Neural cell (in vitro differentiated cells): ENCODE measurements at regions not wholly inside any gene's neighbourhood (a gene's known extent, or its start where the extent isn't known, plus 50 kb on each side); places are given as distances from the start of the nearest gene placed in this dataset.

ENCODE experiments used
- H2AFZ ChIP-seq: fragments of 200-600, 300-800 bp; sonication (generic), shearing (Covaris generic); 2 replicates; pipeline ENCODE4 v1.6.0; 2014; ENCODE audit warnings: low read depth, mild to moderate bottlenecking, antibody characterized with exemption, low read length, moderate library complexity
- H3F3A ChIP-seq: fragments of 200-600 bp; shearing (Covaris generic); 2 replicates; pipeline ENCODE4 v1.6.1; 2016; ENCODE audit warnings: mild to moderate bottlenecking, moderate library complexity, mixed read lengths, antibody characterized with exemption, low read length; ENCODE audit not compliant: insufficient read depth, poor library complexity, severe bottlenecking
- H3K27ac ChIP-seq: fragments of 200-600, 300-800 bp; sonication (generic), shearing (Covaris generic); 2 replicates; pipeline ENCODE4 v1.5.1; 2014; ENCODE audit warnings: mild to moderate bottlenecking, low read length, moderate library complexity
- H3K27me3 ChIP-seq: fragments of 300-800, 200-600 bp; sonication (generic), shearing (Covaris generic); 2 replicates; pipeline ENCODE4 v1.6.0; 2014; ENCODE audit warnings: mild to moderate bottlenecking, low read depth, low read length, moderate library complexity; ENCODE audit not compliant: insufficient read depth
- H3K36me3 ChIP-seq: fragments of 300-800, 200-600 bp; sonication (generic), shearing (Covaris generic); 2 replicates; pipeline ENCODE4 v1.5.1; 2014; ENCODE audit warnings: mild to moderate bottlenecking, antibody characterized with exemption, low read length, moderate library complexity; ENCODE audit not compliant: insufficient read depth
- H3K4me2 ChIP-seq: fragments of 300-800, 200-600 bp; sonication (generic), shearing (Covaris generic); 2 replicates; pipeline ENCODE4 v1.6.0; 2014; ENCODE audit warnings: mild to moderate bottlenecking, low read length
- H3K4me3 ChIP-seq: fragments of 300-800, 200-600 bp; sonication (generic), shearing (Covaris generic); 2 replicates; pipeline ENCODE4 v1.5.1; 2014; ENCODE audit warnings: mild to moderate bottlenecking, low read length, moderate library complexity
- H3K79me2 ChIP-seq: fragments of 200-600 bp; shearing (Covaris generic); replicated peaks from 2 replicates; pipeline ENCODE4 v1.6.0; 2014; ENCODE audit warnings: mild to moderate bottlenecking, low read length, moderate library complexity; ENCODE audit not compliant: insufficient read depth
- H3K9ac ChIP-seq: fragments of 300-800, 200-600 bp; sonication (generic), shearing (Covaris generic); 2 replicates; pipeline ENCODE4 v1.6.1; 2016; ENCODE audit warnings: mild to moderate bottlenecking, low read length, mixed read lengths
- H3K9me2 ChIP-seq: fragments of 200-600 bp; shearing (Covaris generic); 2 replicates; pipeline ENCODE4 v1.6.1; 2016; ENCODE audit warnings: mild to moderate bottlenecking, low read length, mixed read lengths; ENCODE audit not compliant: insufficient read depth
- H3K9me3 ChIP-seq: fragments of 200-600, 300-800 bp; sonication (generic), shearing (Covaris generic); 2 replicates; pipeline ENCODE4 v1.6.1; 2016; ENCODE audit warnings: mild to moderate bottlenecking, mixed run types, low read length, moderate library complexity, mixed read lengths
- H4K20me1 ChIP-seq: fragments of 200-600 bp; shearing (Covaris generic); 2 replicates; pipeline ENCODE4 v1.6.1; 2016; ENCODE audit warnings: mild to moderate bottlenecking, mixed run types; ENCODE audit not compliant: insufficient read depth
- EP300 ChIP-seq: fragments of 450-650 bp; conservative IDR thresholded peaks from 2 replicates; pipeline ENCODE4 v1.6.1; 2014; ENCODE audit warnings: antibody characterized with exemption, mild to moderate bottlenecking, moderate library complexity; ENCODE audit not compliant: poor library complexity, severe bottlenecking
- EZH2 ChIP-seq: fragments of 200-600, 300-800 bp; shearing (Covaris generic), sonication (generic); IDR thresholded peaks from 2 replicates; pipeline ENCODE4 v1.6.1; 2014; ENCODE audit warnings: antibody characterized with exemption, low read length, borderline replicate concordance, mild to moderate bottlenecking; ENCODE audit not compliant: insufficient read depth, poor library complexity, severe bottlenecking
- MXI1 ChIP-seq: fragments of 450-650 bp; conservative IDR thresholded peaks from 2 replicates; pipeline ENCODE4 v1.6.1; 2014; ENCODE audit warnings: antibody characterized with exemption, mild to moderate bottlenecking; ENCODE audit not compliant: poor library complexity, severe bottlenecking
- POLR2AphosphoS5 ChIP-seq: IDR thresholded peaks from 2 replicates; pipeline ENCODE4 v1.6.1; 2012
- RAD21 ChIP-seq: fragments of 450-650 bp; conservative IDR thresholded peaks from 2 replicates; pipeline ENCODE4 v1.6.1; 2014; ENCODE audit warnings: antibody characterized with exemption, mild to moderate bottlenecking, moderate library complexity
- SMC3 ChIP-seq: fragments of 450-650 bp; conservative IDR thresholded peaks from 2 replicates; pipeline ENCODE4 v1.6.1; 2014; ENCODE audit warnings: antibody characterized with exemption, mild to moderate bottlenecking, moderate library complexity; ENCODE audit not compliant: poor library complexity
- TAF1 ChIP-seq: IDR thresholded peaks from 2 replicates; pipeline ENCODE4 v1.6.1; 2012; ENCODE audit warnings: low read depth
- TF ChIP-seq, protein P1 (sequence below): IDR thresholded peaks from 2 replicates; pipeline ENCODE4 v1.6.1; 2012; ENCODE audit warnings: borderline replicate concordance
- TF ChIP-seq, protein P2 (sequence below): fragments of 450-650 bp; IDR thresholded peaks from 2 replicates; pipeline ENCODE4 v1.5.1; 2014; ENCODE audit warnings: antibody characterized with exemption, mild to moderate bottlenecking, moderate library complexity; ENCODE audit not compliant: poor library complexity, severe bottlenecking

DNA sequence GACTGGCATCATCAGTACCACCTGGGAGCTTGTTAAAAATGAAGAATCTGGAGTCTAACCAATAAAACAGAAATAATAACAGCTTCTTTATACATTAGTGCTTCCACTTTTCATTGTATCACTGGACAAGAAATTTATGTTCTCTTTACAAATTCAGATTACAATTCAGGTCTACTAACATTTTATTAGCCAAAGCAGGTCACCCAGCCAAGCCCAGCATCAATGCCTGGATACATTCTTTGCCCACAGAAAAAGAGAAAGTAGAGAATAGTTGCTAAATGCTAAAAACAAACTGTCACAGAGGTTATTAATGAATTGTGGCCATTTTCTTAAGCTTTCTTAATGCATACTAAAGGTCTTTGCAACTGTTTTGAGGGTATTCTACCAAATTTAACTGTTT is 458.3 kb downstream of the BTBD3 start:
- no peak for TF ChIP-seq MXI1
- TF ChIP-seq RAD21 = no peak
- TF ChIP-seq, protein P1, sequence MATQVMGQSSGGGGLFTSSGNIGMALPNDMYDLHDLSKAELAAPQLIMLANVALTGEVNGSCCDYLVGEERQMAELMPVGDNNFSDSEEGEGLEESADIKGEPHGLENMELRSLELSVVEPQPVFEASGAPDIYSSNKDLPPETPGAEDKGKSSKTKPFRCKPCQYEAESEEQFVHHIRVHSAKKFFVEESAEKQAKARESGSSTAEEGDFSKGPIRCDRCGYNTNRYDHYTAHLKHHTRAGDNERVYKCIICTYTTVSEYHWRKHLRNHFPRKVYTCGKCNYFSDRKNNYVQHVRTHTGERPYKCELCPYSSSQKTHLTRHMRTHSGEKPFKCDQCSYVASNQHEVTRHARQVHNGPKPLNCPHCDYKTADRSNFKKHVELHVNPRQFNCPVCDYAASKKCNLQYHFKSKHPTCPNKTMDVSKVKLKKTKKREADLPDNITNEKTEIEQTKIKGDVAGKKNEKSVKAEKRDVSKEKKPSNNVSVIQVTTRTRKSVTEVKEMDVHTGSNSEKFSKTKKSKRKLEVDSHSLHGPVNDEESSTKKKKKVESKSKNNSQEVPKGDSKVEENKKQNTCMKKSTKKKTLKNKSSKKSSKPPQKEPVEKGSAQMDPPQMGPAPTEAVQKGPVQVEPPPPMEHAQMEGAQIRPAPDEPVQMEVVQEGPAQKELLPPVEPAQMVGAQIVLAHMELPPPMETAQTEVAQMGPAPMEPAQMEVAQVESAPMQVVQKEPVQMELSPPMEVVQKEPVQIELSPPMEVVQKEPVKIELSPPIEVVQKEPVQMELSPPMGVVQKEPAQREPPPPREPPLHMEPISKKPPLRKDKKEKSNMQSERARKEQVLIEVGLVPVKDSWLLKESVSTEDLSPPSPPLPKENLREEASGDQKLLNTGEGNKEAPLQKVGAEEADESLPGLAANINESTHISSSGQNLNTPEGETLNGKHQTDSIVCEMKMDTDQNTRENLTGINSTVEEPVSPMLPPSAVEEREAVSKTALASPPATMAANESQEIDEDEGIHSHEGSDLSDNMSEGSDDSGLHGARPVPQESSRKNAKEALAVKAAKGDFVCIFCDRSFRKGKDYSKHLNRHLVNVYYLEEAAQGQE = no peak
- no peak for TF ChIP-seq TAF1
- TF ChIP-seq POLR2AphosphoS5 = no peak
- no peak for TF ChIP-seq EZH2
- TF ChIP-seq, protein P2, sequence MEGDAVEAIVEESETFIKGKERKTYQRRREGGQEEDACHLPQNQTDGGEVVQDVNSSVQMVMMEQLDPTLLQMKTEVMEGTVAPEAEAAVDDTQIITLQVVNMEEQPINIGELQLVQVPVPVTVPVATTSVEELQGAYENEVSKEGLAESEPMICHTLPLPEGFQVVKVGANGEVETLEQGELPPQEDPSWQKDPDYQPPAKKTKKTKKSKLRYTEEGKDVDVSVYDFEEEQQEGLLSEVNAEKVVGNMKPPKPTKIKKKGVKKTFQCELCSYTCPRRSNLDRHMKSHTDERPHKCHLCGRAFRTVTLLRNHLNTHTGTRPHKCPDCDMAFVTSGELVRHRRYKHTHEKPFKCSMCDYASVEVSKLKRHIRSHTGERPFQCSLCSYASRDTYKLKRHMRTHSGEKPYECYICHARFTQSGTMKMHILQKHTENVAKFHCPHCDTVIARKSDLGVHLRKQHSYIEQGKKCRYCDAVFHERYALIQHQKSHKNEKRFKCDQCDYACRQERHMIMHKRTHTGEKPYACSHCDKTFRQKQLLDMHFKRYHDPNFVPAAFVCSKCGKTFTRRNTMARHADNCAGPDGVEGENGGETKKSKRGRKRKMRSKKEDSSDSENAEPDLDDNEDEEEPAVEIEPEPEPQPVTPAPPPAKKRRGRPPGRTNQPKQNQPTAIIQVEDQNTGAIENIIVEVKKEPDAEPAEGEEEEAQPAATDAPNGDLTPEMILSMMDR = no peak
- no peak for TF ChIP-seq SMC3
- no peak for TF ChIP-seq EP300

DNA sequence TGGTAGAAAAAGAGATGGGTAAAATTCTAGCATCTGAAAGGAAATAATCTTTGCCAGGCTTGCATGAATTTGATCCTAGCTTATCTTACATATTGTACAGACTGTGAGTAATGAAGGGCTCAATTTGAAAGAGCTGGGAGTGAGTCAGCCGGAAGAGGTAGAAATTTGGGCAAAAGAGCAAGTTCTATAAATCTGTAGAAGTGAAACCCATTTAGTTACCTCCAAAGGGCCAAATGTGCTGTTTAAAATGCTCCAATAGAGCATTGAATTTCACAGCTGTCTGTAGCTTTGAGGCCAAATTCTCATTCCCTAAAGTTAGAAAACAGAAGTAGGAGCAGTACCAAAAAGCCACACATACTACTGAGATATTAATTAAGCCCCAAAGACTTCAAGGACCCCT is 466.1 kb downstream of the BTBD3 start:
- H4K20me1 ChIP-seq = no peaks in the 10 kb centered on the region
- H3K27ac ChIP-seq = no peak overlapping the region
- H3F3A ChIP-seq = no peaks in the 10 kb centered on the region
- no peaks in the 10 kb centered on the region for H3K9me3 ChIP-seq
- TF ChIP-seq MXI1 (no peak), POLR2AphosphoS5 (no peak), RAD21 (no peak), EZH2 (no peak), EP300 (no peak), SMC3 (no peak), TAF1 (no peak)
- TF ChIP-seq, protein P1 = no peak
- TF ChIP-seq, protein P2 = no peak
- no peaks in the 10 kb centered on the region for H3K27me3 ChIP-seq
- H3K4me3 ChIP-seq = no peak overlapping the region
- no peaks in the 10 kb centered on the region for H3K36me3 ChIP-seq
- no peak overlapping the region for H3K9ac ChIP-seq
- H3K9me2 ChIP-seq = no peaks in the 10 kb centered on the region
- no peak overlapping the region for H3K4me2 ChIP-seq
- no peak overlapping the region for H2AFZ ChIP-seq
- no peaks in the 10 kb centered on the region for H3K79me2 ChIP-seq

More for the DNA sequence above, 458.3 kb downstream of the BTBD3 start:
- H3K79me2 ChIP-seq = no peaks in the 10 kb centered on the region
- no peaks in the 10 kb centered on the region for H3K9me3 ChIP-seq
- no peak overlapping the region for H3K9ac ChIP-seq
- no peaks in the 10 kb centered on the region for H4K20me1 ChIP-seq
- H3K27me3 ChIP-seq = no peaks in the 10 kb centered on the region
- H3K4me3 ChIP-seq = no peak overlapping the region
- H3K4me2 ChIP-seq = no peak overlapping the region
- no peaks in the 10 kb centered on the region for H3F3A ChIP-seq
- no peaks in the 10 kb centered on the region for H3K36me3 ChIP-seq
- no peaks in the 10 kb centered on the region for H3K9me2 ChIP-seq
- H2AFZ ChIP-seq = no peak overlapping the region
- H3K27ac ChIP-seq = no peak overlapping the region
